Skeletal muscle satellite cell (primary cell): ENCODE measurements at regions not wholly inside any gene's neighbourhood (a gene's known extent, or its start where the extent isn't known, plus 50 kb on each side); places are given as distances from the start of the nearest gene placed in this dataset.

Source experiments
- H3K27me3 ChIP-seq: 2 replicates; pipeline ENCODE4 v1.7.0; 2013; ENCODE audit warnings: low read length; ENCODE audit not compliant: control insufficient read depth, insufficient read depth
- H3K36me3 ChIP-seq: 2 replicates; pipeline ENCODE4 v1.7.0; 2013; ENCODE audit warnings: mild to moderate bottlenecking, control low read depth, low read length; ENCODE audit not compliant: insufficient read depth
- H3K4me1 ChIP-seq: 2 replicates; pipeline ENCODE4 v1.7.0; 2013; ENCODE audit warnings: low read length; ENCODE audit not compliant: control insufficient read depth, insufficient read depth
- H3K4me2 ChIP-seq: 2 replicates; pipeline ENCODE4 v1.7.0; 2013; ENCODE audit warnings: mild to moderate bottlenecking, low read length
- H3K4me3 ChIP-seq: 2 replicates; pipeline ENCODE4 v1.7.0; 2013; ENCODE audit warnings: low read length
- H3K9ac ChIP-seq: 2 replicates; pipeline ENCODE4 v1.7.0; 2013; ENCODE audit warnings: mild to moderate bottlenecking, low read depth, low read length, moderate library complexity
- H3K9me3 ChIP-seq: replicated peaks from 2 replicates; pipeline ENCODE4 v1.7.0; 2013; ENCODE audit warnings: mild to moderate bottlenecking, control low read depth, low read length

DNA sequence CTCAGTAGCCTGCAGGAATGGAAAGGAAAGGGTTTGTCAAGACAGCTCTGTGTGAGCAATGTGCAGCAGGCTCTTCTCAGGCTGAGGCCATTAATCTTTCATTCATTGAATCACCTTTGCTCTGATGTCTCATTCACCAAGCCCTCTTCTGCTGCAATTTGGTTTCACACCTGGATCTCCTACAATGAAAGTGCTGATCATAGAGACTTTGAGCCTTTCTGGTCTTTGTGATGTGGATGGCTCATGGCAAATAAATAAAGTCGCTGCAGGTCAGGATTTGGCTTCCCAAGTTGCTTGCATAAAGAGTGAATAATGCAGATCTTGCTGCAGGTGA, 95.8 kb upstream of the SPRED2 start:
- H3K9ac ChIP-seq: no peak overlapping the region

GRCh38 chr2:65527451-65528240, 95.2 kb upstream of the SPRED2 start:
- H3K4me3 ChIP-seq: no peak overlapping the region
- no peak overlapping the region for H3K9ac ChIP-seq
- H3K4me1 ChIP-seq: peaks cover 8% of the 10 kb centered on the region
- H3K36me3 ChIP-seq: no peaks in the 10 kb centered on the region
- H3K9me3 ChIP-seq: no peaks in the 10 kb centered on the region
- H3K4me2 ChIP-seq: no peak overlapping the region
- H3K27me3 ChIP-seq: peaks cover 26% of the 10 kb centered on the region

More for the DNA sequence above, 95.8 kb upstream of the SPRED2 start:
- H3K36me3 ChIP-seq: no peaks in the 10 kb centered on the region
- peaks cover 26% of the 10 kb centered on the region for H3K27me3 ChIP-seq
- peaks cover 8% of the 10 kb centered on the region for H3K4me1 ChIP-seq
- H3K9me3 ChIP-seq: no peaks in the 10 kb centered on the region
- no peak overlapping the region for H3K4me3 ChIP-seq
- H3K4me2 ChIP-seq: no peak overlapping the region

GRCh38 chr2:65525616-65526231, 93.3 kb upstream of the SPRED2 start:
- no peak overlapping the region for H3K9ac ChIP-seq
- no peak overlapping the region for H3K4me2 ChIP-seq
- peaks cover 26% of the 10 kb centered on the region for H3K27me3 ChIP-seq
- no peaks in the 10 kb centered on the region for H3K9me3 ChIP-seq
- H3K4me1 ChIP-seq: peaks cover 6% of the 10 kb centered on the region
- no peak overlapping the region for H3K4me3 ChIP-seq
- H3K36me3 ChIP-seq: no peaks in the 10 kb centered on the region

DNA sequence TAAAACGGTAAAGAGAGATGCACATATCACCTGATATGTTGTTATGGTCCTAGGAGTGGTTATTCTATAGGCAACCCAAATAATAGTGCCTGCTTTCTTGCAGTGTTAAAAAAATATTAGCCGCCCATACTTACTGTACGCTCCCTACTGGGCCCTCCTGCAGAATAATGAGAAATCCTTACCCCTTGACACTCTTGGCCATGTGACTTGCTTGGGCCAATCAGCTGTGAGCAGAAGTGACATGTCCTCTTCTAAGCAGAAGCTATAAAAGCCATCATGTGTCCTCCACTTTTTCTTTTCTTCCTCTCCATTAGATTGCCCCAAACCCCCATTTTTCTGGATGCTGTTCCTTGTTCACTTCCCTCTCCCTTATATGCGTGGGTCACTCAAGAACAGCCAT, 90.5 kb upstream of the SPRED2 start:
- no peak overlapping the region for H3K9ac ChIP-seq
- H3K4me1 ChIP-seq: no peaks in the 10 kb centered on the region
- H3K27me3 ChIP-seq: peaks cover 15% of the 10 kb centered on the region
- no peak overlapping the region for H3K4me3 ChIP-seq
- H3K4me2 ChIP-seq: no peak overlapping the region
- H3K9me3 ChIP-seq: no peaks in the 10 kb centered on the region
- no peaks in the 10 kb centered on the region for H3K36me3 ChIP-seq

DNA sequence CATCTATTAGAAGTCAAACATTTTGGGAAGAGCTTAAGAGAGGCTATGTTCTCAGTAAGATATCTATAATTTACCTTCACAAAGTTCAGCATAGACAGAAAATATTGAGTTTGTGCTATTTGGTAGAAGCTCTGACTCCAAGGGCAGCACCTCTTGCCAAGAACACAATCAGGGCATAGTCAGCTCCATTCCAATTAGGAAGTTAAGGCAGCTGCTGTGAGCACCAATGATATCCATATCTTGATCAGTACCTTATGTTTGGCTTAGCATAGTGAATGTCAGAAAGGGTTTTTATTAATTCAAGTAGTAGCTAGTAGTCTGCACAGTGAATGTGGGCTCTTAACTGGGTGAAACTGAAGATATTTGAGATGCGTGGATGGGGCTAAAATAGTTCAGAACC, 86.4 kb upstream of the SPRED2 start:
- H3K9ac ChIP-seq: no peak overlapping the region
- no peaks in the 10 kb centered on the region for H3K27me3 ChIP-seq
- peaks cover 6% of the 10 kb centered on the region for H3K4me1 ChIP-seq
- no peak overlapping the region for H3K4me3 ChIP-seq
- no peaks in the 10 kb centered on the region for H3K9me3 ChIP-seq
- no peaks in the 10 kb centered on the region for H3K36me3 ChIP-seq
- no peak overlapping the region for H3K4me2 ChIP-seq

GRCh38 chr2:65514555-65515195, 82.3 kb upstream of the SPRED2 start:
- no peaks in the 10 kb centered on the region for H3K9me3 ChIP-seq
- H3K9ac ChIP-seq: no peak overlapping the region
- peaks cover 6% of the 10 kb centered on the region for H3K4me1 ChIP-seq
- no peaks in the 10 kb centered on the region for H3K27me3 ChIP-seq
- H3K4me2 ChIP-seq: no peak overlapping the region
- no peaks in the 10 kb centered on the region for H3K36me3 ChIP-seq
- no peak overlapping the region for H3K4me3 ChIP-seq

DNA sequence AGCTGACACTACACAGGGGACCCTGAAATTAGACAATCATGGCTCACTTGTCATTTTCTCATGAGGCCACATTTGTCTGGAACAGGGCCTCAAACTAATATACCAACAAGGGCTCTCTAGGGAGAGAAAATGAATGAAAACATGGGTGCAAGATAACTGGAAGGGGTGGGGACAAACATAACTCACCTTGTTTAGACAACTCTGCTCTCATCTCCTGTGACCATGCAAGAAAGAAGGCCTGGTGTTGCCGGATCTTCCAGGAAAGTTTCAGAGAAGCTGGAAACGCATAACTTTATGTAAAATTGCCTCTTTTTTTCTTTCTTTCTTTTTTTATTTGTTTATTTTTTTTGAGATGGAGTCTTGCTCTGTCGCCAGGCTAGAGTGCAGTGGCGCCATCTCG, 80.4 kb upstream of the SPRED2 start:
- H3K9ac ChIP-seq: no peak overlapping the region
- no peaks in the 10 kb centered on the region for H3K9me3 ChIP-seq

GRCh38 chr2:65511306-65511705, 78.9 kb upstream of the SPRED2 start:
- Histone ChIP-seq H3K9me3 (no peaks in the 10 kb centered on the region), H3K9ac (no peak overlapping the region), H3K4me3 (no peak overlapping the region), H3K36me3 (no peaks in the 10 kb centered on the region), H3K4me2 (no peak overlapping the region), H3K4me1 (peaks cover 6% of the 10 kb centered on the region), H3K27me3 (no peaks in the 10 kb centered on the region)

More for the DNA sequence above, 80.4 kb upstream of the SPRED2 start:
- Histone ChIP-seq H3K4me3 (no peak overlapping the region), H3K4me1 (peaks cover 6% of the 10 kb centered on the region), H3K4me2 (no peak overlapping the region), H3K36me3 (no peaks in the 10 kb centered on the region), H3K27me3 (no peaks in the 10 kb centered on the region)

DNA sequence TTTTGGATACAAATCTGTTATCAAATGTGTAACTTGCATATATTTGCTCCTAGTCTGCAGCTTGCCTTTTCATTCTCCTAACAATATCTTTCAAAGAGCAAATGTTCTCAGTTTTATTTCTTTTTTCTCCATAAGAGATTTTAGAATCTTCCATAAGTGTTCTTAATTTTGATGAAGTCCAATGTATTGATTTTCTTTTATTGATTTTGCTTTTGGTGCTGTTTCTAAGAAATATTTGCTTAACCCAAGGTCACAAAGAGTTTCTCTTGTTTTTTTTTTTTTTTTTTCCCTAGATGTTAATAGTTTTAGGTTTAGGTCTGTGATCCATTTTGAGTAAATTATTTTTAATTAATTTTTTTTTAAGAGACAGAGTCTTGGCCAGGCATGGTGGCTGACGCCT, 75.8 kb upstream of the SPRED2 start:
- Histone ChIP-seq H3K9me3 (no peaks in the 10 kb centered on the region), H3K4me3 (no peak overlapping the region), H3K27me3 (peaks cover 17% of the 10 kb centered on the region), H3K36me3 (no peaks in the 10 kb centered on the region), H3K4me1 (no peaks in the 10 kb centered on the region), H3K4me2 (no peak overlapping the region), H3K9ac (no peak overlapping the region)

- Histone ChIP-seq H3K9me3 (no peaks in the 10 kb centered on the region), H3K9ac (no peak overlapping the region), H3K36me3 (no peaks in the 10 kb centered on the region), H3K4me1 (no peaks in the 10 kb centered on the region), H3K4me2 (no peak overlapping the region), H3K27me3 (peaks cover 17% of the 10 kb centered on the region), H3K4me3 (no peak overlapping the region)
Observed at GRCh38 chr2:65507102-65508069, 75.0 kb upstream of the SPRED2 start.
